Type B pancreatic cell (in vitro differentiated cells): ENCODE measurements at regions not wholly inside any gene's neighbourhood (a gene's known extent, or its start where the extent isn't known, plus 50 kb on each side); places are given as distances from the start of the nearest gene placed in this dataset.

Experiments
- DNase-seq: peaks from one replicate; pipeline ENCODE4 v3.0.0; 2021; ENCODE audit warnings: mixed read lengths; ENCODE audit not compliant: unreplicated experiment; ENCODE audit errors: extremely low spot score
- H3K27ac Mint-ChIP-seq: 2 replicates; pipeline ENCODE4 v1.8.0; 2021; ENCODE audit warnings: mild to moderate bottlenecking, mixed read lengths
- H3K27me3 Mint-ChIP-seq: 2 replicates; pipeline ENCODE4 v1.8.0; 2021; ENCODE audit warnings: mixed read lengths
- H3K36me3 Mint-ChIP-seq: 2 replicates; pipeline ENCODE4 v1.8.0; 2021; ENCODE audit warnings: mixed read lengths
- H3K4me1 Mint-ChIP-seq: one replicate; pipeline ENCODE4 v1.8.0; 2021; ENCODE audit warnings: mixed read lengths; ENCODE audit not compliant: unreplicated experiment
- H3K4me3 Mint-ChIP-seq: 2 replicates; pipeline ENCODE4 v1.8.0; 2021; ENCODE audit warnings: mild to moderate bottlenecking, mixed read lengths
- H3K9me3 Mint-ChIP-seq: 2 replicates; pipeline ENCODE4 v1.8.0; 2021; ENCODE audit warnings: mixed read lengths
- TF ChIP-seq, protein P1 (sequence below): fragments of 200-600 bp; sonication (generic); conservative IDR thresholded peaks from 2 replicates; pipeline ENCODE4 v1.5.0; 2021; ENCODE audit warnings: antibody characterized with exemption, mild to moderate bottlenecking

DNA sequence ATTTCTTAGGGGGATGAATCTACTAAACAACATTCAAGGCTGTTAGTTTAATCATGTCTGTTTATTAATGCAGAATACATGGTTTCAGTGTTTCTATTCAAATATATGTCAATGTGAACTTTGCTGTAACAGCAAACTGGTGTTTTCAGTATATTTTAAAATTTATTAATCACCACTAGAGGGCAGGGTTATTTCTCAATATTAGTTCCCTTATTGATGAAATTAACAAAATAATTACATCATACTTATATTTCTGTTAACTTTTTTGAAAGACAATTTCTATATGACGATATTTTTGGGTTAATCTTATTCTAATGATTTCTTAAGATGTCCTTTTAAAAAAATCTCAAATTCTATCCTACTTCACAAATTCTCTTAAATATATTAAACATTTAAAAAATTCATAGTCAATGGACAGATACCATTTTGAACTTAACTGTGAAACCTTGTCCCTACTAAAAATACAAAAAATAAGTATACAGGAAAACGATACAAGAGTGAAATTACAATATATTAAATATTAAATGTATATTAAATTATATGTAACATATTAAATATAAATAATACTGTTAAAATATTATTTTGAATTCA is 1034.1 kb upstream of the PRMT6 start:
- TF ChIP-seq, protein P1, sequence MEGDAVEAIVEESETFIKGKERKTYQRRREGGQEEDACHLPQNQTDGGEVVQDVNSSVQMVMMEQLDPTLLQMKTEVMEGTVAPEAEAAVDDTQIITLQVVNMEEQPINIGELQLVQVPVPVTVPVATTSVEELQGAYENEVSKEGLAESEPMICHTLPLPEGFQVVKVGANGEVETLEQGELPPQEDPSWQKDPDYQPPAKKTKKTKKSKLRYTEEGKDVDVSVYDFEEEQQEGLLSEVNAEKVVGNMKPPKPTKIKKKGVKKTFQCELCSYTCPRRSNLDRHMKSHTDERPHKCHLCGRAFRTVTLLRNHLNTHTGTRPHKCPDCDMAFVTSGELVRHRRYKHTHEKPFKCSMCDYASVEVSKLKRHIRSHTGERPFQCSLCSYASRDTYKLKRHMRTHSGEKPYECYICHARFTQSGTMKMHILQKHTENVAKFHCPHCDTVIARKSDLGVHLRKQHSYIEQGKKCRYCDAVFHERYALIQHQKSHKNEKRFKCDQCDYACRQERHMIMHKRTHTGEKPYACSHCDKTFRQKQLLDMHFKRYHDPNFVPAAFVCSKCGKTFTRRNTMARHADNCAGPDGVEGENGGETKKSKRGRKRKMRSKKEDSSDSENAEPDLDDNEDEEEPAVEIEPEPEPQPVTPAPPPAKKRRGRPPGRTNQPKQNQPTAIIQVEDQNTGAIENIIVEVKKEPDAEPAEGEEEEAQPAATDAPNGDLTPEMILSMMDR = peak; percentile 83
- no peak for DNase-seq
- no peak overlapping the region for H3K27ac Mint-ChIP-seq
- no peak overlapping the region for H3K4me3 Mint-ChIP-seq
- H3K4me1 Mint-ChIP-seq = no peaks in the 10 kb centered on the region
- no peaks in the 10 kb centered on the region for H3K36me3 Mint-ChIP-seq
- no peaks in the 10 kb centered on the region for H3K27me3 Mint-ChIP-seq
- H3K9me3 Mint-ChIP-seq = no peaks in the 10 kb centered on the region

DNA sequence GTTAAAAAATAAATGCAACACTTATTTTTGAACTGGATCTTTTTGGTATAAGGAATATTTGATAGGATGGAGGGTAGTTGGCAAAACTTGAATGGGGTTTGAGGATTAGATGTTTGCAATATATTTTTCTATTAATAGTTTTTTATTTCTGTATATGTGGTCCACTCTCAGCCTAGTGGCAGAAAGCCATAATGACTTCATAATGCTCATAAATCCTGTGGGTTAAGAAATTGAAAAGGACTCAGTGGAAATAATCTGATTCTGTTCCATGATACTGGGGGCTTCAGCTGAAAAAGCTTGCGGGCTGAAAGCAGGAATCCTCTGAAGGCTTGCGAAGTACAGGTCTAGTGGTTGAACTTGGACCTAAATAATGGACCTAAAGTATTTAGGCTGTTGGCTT is 1028.6 kb upstream of the PRMT6 start:
- H3K4me1 Mint-ChIP-seq = no peaks in the 10 kb centered on the region
- no peaks in the 10 kb centered on the region for H3K9me3 Mint-ChIP-seq
- no peaks in the 10 kb centered on the region for H3K36me3 Mint-ChIP-seq
- no peaks in the 10 kb centered on the region for H3K27me3 Mint-ChIP-seq
- TF ChIP-seq, protein P1 = peak; percentile 29
- H3K4me3 Mint-ChIP-seq = no peak overlapping the region
- no peak overlapping the region for H3K27ac Mint-ChIP-seq
- DNase-seq = no peak

DNA sequence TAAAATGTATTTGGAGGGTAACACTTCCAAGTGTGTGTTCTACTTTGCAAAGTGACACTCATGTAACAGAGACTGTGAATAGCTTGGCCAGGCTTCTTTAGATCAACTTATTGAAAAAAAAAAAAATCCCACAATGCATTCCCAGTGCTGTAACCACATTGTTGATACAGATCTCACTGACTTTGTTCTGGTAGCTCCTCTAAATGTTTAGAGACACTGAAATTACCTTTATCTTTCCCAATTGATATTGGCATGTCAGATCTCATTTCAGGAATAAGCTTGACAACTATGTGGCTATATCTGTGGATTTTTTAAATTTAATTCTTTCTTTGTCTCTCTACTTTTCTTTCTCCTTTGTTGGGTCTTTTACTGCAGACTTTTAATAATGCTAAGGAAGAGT is 1018.9 kb upstream of the PRMT6 start:
- TF ChIP-seq, protein P1 = no peak
- no peaks in the 10 kb centered on the region for H3K9me3 Mint-ChIP-seq
- DNase-seq = no peak
- no peak overlapping the region for H3K27ac Mint-ChIP-seq
- no peaks in the 10 kb centered on the region for H3K36me3 Mint-ChIP-seq
- H3K4me3 Mint-ChIP-seq = no peak overlapping the region
- H3K27me3 Mint-ChIP-seq = no peaks in the 10 kb centered on the region
- H3K4me1 Mint-ChIP-seq = no peaks in the 10 kb centered on the region

DNA sequence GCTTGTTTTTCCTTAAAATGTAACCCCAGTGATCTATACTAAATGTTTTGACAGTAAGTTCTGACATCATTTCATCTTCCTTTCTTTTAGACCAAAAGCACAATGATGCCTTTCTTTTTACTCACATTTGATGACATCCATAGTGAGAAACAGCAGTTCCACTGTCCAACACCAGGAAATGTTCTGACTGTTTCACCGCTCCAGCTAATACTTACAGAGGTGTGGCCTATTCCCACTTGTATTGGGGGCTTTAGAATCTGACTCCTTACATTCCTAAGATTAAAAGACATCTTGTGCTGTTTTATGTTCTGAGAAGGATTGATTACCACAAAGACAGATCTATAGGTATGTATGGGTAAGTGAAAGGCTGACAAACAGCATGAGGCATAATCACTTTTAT is 1018.2 kb upstream of the PRMT6 start:
- Mint-ChIP-seq H3K9me3 (no peaks in the 10 kb centered on the region), H3K4me1 (no peaks in the 10 kb centered on the region), H3K27ac (no peak overlapping the region), H3K27me3 (no peaks in the 10 kb centered on the region), H3K4me3 (no peak overlapping the region), H3K36me3 (no peaks in the 10 kb centered on the region)
- TF ChIP-seq, protein P1 = peak; percentile 61
- no peak for DNase-seq

DNA sequence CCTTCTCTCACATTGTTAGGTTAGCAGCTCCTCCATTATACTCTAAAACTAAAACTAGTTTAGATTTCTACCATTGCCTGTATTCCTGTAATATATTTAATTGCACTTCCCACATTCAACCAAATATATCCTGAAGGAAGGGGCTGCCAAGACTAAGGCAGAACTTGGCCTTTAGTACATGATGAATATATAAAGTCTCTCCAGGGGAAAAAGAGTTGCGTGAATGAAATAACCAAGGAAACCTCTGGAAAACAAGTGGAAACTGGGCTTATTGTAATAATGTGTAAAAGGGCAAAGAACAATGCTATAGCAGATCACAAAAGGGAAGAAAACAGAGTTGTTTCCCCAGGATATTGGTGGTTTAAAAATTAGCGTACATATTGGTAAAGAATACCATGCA is 1012.5 kb upstream of the PRMT6 start:
- Mint-ChIP-seq H3K4me1 (no peaks in the 10 kb centered on the region), H3K4me3 (no peak overlapping the region), H3K9me3 (no peaks in the 10 kb centered on the region), H3K36me3 (no peaks in the 10 kb centered on the region), H3K27ac (no peak overlapping the region), H3K27me3 (no peaks in the 10 kb centered on the region)
- DNase-seq = no peak
- TF ChIP-seq, protein P1 = no peak

DNA sequence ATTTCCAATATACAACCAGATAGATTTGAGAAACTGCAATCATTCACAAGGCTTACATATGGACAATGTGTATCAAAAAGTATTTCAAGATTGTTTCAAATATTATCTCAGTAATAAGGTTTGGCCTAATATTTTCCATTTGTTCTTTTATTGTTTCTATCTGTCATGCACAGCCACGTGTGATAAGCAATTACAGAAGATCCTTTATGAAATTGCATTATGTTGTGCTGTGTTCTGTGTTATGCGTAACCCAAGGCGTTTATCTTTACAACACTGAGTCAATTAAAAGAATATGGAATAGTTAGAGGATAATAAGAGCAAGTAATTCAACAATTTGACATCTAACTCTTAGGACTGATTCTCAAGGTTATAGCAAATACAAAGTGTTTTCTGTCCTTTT is 1009.3 kb upstream of the PRMT6 start:
- Mint-ChIP-seq H3K27ac (no peak overlapping the region), H3K36me3 (no peaks in the 10 kb centered on the region), H3K4me1 (no peaks in the 10 kb centered on the region), H3K9me3 (no peaks in the 10 kb centered on the region), H3K4me3 (no peak overlapping the region), H3K27me3 (no peaks in the 10 kb centered on the region)
- no peak for DNase-seq
- TF ChIP-seq, protein P1 = no peak
